ENCODE measurements at regions not wholly inside any gene's neighbourhood (a gene's known extent, or its start where the extent isn't known, plus 50 kb on each side); places are given as distances from the start of the nearest gene placed in this dataset.

DNA sequence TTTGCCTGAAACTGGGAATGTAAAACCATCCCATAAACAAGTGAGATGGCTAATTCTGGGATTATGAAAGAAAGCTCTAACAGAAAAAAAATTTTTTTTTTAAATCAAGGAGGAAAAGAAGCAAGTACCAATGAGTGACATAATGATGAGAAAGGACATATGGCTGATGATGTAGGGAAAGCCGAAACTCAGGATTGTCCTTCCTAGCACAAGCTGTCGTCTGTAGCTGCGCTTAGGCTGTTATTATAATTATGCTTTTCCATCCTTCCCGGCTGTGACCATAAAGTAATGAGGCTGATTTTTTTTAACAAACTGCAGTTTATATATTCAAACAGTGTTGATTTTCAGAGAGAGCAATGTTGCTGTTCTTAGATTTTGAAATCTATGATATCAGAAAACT lies 209.8 kb upstream of the NOCT start:
- Histone ChIP-seq H3K9me3 (ENCODE audit: low read depth, low read length) (no peaks in the 10 kb centered on the region), H3K9ac (ENCODE audit: insufficient read length) (no peak overlapping the region), H3K27ac (no peak overlapping the region), H3K4me3 (no peak overlapping the region), H3K36me3 (ENCODE audit: insufficient read depth, low read length) (no peaks in the 10 kb centered on the region)
- TF ChIP-seq POLR2AphosphoS5 (IDR thresholded peaks at IDR 0.05; ENCODE audit: borderline replicate concordance, low read depth, low read length): no peak
- TF ChIP-seq EZH2 (IDR thresholded peaks at IDR 0.05): no peak
- no peak for TF ChIP-seq FOXP2 (optimal IDR thresholded peaks at IDR 0.05; ENCODE audit: control extremely low read depth, extremely low read length, insufficient read depth)
- DNase-seq (ENCODE audit: low read depth, low spot score): no peak

DNA sequence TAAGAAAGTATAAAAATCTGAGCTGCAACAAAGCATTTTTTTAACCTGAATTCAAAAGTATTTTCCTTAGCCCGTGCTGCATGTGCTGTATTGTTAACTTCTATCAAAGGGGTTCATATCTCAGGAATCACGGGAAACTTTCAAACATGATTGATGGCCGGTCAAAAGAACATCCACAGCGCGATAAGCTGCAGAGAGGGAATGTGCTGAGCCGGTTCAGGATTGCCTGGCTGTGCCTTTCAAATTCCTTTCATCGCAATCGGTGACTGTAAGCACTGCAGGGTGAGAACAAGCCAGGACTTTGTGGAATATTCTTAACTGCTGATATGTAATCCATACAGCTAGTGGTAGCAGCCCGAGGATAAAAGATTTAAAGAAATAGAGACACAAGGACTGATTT lies 210.9 kb upstream of the NOCT start:
- no peak overlapping the region for H3K27ac ChIP-seq
- H3K9ac ChIP-seq (ENCODE audit: insufficient read length): no peak overlapping the region
- no peaks in the 10 kb centered on the region for H3K9me3 ChIP-seq (ENCODE audit: low read depth, low read length)
- H3K36me3 ChIP-seq (ENCODE audit: insufficient read depth, low read length): no peaks in the 10 kb centered on the region
- H3K4me3 ChIP-seq: no peak overlapping the region
- no peak for DNase-seq (ENCODE audit: low read depth, low spot score)
- TF ChIP-seq EZH2 (IDR thresholded peaks at IDR 0.05) (no peak), FOXP2 (optimal IDR thresholded peaks at IDR 0.05; ENCODE audit: control extremely low read depth, extremely low read length, insufficient read depth) (no peak), POLR2AphosphoS5 (IDR thresholded peaks at IDR 0.05; ENCODE audit: borderline replicate concordance, low read depth, low read length) (no peak)

DNA sequence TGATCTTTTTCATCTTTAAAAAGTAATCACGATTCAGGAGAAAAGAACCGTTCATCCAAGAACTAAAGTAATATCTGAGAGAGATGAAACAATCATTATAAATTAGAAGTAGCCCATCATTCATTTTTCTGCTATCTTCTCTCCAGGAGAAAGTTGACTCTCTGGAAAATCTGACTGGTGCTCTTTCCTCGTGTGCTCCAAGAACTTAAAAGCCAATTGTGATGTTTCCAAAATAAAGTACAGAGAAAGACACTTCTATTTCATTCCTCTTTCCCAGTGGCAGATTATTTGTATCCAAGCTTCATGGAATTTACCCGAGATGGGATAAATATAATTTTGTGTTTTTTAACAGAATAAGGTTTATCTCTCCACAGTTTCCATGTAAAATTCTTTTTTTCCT lies 212.5 kb upstream of the NOCT start:
- TF ChIP-seq POLR2AphosphoS5 (IDR thresholded peaks at IDR 0.05; ENCODE audit: borderline replicate concordance, low read depth, low read length): no peak
- TF ChIP-seq FOXP2 (optimal IDR thresholded peaks at IDR 0.05; ENCODE audit: control extremely low read depth, extremely low read length, insufficient read depth): no peak
- TF ChIP-seq EZH2 (IDR thresholded peaks at IDR 0.05): no peak
- Histone ChIP-seq H3K4me3 (no peak overlapping the region), H3K36me3 (ENCODE audit: insufficient read depth, low read length) (no peaks in the 10 kb centered on the region), H3K27ac (no peak overlapping the region), H3K9me3 (ENCODE audit: low read depth, low read length) (no peaks in the 10 kb centered on the region), H3K9ac (ENCODE audit: insufficient read length) (no peak overlapping the region)
- no peak for DNase-seq (ENCODE audit: low read depth, low spot score)

DNA sequence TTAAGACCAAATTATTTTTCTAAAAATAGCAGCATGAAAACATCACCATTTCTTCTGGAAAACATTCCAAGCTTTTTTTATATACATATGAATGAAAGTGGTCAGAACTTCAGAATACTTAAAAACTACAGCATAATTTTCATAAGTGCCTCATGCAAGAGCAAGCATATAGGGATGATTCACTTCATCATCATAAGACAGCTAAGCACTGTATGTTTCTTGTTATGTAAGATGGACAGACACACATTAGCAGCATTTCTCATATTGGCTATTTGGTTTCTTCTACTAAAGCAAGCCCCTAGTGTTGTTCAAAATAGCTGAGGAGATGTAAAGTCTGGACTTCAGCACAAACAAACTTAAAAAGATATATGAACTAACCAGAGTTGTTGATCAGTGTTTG lies 213.1 kb upstream of the NOCT start:
- DNase-seq (ENCODE audit: low read depth, low spot score): no peak
- Histone ChIP-seq H3K36me3 (ENCODE audit: insufficient read depth, low read length) (no peaks in the 10 kb centered on the region), H3K27ac (no peak overlapping the region), H3K9ac (ENCODE audit: insufficient read length) (no peak overlapping the region), H3K9me3 (ENCODE audit: low read depth, low read length) (no peaks in the 10 kb centered on the region), H3K4me3 (no peak overlapping the region)
- no peak for TF ChIP-seq POLR2AphosphoS5 (IDR thresholded peaks at IDR 0.05; ENCODE audit: borderline replicate concordance, low read depth, low read length)

DNA sequence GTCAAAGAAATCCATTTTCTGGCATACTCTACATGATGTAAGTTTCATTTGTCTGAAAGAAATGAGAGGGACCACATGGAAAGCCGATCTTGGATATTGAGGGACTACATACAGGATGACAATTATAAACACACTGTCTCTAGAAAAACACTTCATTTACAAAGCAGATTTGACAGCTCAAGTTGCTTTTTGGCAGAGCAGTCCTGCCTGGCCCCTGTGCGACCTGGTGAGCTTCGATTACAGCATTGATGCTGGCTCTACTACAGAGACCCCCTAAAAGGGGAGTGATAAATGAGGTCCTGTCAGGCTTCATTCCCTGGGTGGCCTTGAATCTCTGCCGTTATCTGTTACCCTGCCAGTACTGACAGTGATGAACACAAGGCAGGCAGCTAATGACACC lies 215.2 kb upstream of the NOCT start:
- Histone ChIP-seq H3K4me3 (no peak overlapping the region), H3K9me3 (ENCODE audit: low read depth, low read length) (no peaks in the 10 kb centered on the region), H3K36me3 (ENCODE audit: insufficient read depth, low read length) (no peaks in the 10 kb centered on the region), H3K9ac (ENCODE audit: insufficient read length) (no peak overlapping the region), H3K27ac (no peak overlapping the region)
- TF ChIP-seq POLR2AphosphoS5 (IDR thresholded peaks at IDR 0.05; ENCODE audit: borderline replicate concordance, low read depth, low read length) (no peak), EZH2 (IDR thresholded peaks at IDR 0.05) (no peak), FOXP2 (optimal IDR thresholded peaks at IDR 0.05; ENCODE audit: control extremely low read depth, extremely low read length, insufficient read depth) (no peak)
- no peak for DNase-seq (ENCODE audit: low read depth, low spot score)

DNA sequence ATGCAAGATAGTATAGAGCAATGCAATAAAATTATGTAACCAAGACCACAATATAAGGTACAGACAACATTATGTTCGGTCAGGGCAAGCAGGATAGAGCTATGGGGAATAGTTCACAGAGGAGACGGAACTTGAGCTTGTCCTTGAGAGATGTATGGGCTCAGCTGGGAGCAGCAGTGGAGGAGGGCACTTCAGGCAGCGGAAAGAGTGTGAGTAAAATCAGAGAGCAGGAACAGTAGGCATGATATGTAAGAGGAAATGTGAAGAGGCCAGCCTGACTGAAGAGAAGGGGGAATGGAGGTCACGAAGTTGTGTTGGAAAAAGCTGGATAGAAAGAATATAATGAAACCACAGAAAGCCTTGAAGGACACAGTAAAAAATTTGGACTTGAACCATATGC lies 217.2 kb upstream of the NOCT start:
- Histone ChIP-seq H3K27ac (no peak overlapping the region), H3K9ac (ENCODE audit: insufficient read length) (no peak overlapping the region), H3K4me3 (no peak overlapping the region), H3K36me3 (ENCODE audit: insufficient read depth, low read length) (no peaks in the 10 kb centered on the region), H3K9me3 (ENCODE audit: low read depth, low read length) (no peaks in the 10 kb centered on the region)
- DNase-seq (ENCODE audit: low read depth, low spot score): no peak
- TF ChIP-seq EZH2 (IDR thresholded peaks at IDR 0.05) (no peak), POLR2AphosphoS5 (IDR thresholded peaks at IDR 0.05; ENCODE audit: borderline replicate concordance, low read depth, low read length) (no peak), FOXP2 (optimal IDR thresholded peaks at IDR 0.05; ENCODE audit: control extremely low read depth, extremely low read length, insufficient read depth) (no peak)

DNA sequence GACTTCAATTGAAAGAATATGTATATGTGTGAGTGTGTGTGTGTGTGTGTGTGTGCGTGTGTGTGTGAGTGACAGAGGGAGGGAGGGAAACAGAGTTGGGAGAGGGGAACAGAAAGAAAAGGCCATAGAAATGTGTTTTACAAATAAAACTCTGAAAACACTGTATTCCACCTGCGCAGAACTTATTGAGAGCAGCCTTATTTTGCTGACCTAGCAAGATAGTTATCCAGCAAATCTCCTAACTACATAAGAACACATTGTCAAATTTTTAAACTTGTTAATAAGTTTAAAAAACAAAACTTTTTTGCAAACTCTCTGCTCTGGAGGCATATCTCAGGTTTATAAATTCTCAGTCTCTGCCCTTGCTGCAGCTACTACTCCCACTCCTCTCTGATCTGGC lies 217.9 kb upstream of the NOCT start:
- Histone ChIP-seq H3K9ac (ENCODE audit: insufficient read length) (no peak overlapping the region), H3K27ac (no peak overlapping the region), H3K4me3 (no peak overlapping the region), H3K9me3 (ENCODE audit: low read depth, low read length) (no peaks in the 10 kb centered on the region), H3K36me3 (ENCODE audit: insufficient read depth, low read length) (no peaks in the 10 kb centered on the region)
- no peak for DNase-seq (ENCODE audit: low read depth, low spot score)
- TF ChIP-seq POLR2AphosphoS5 (IDR thresholded peaks at IDR 0.05; ENCODE audit: borderline replicate concordance, low read depth, low read length) (no peak), FOXP2 (optimal IDR thresholded peaks at IDR 0.05; ENCODE audit: control extremely low read depth, extremely low read length, insufficient read depth) (no peak), EZH2 (IDR thresholded peaks at IDR 0.05) (no peak)

DNA sequence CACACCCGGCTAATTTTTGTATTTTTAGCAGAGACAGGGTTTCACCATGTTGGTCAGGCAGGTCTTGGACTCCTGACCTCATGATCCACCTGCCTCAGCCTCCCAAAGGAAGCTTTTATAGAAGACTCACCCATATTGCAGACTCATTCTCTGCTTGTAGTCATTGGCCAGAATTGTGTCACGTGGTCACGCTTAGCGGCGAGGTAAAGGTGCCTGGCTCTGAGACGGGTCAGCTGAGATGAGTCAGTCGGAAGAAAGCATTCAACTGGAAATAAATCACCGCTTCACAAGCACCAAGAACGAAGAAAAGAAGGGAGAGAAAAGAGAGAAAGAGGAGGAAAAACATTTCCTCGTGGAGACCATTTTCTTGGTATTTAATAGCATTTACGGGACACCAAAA lies 218.8 kb upstream of the NOCT start:
- DNase-seq (ENCODE audit: low read depth, low spot score): no peak

DNA sequence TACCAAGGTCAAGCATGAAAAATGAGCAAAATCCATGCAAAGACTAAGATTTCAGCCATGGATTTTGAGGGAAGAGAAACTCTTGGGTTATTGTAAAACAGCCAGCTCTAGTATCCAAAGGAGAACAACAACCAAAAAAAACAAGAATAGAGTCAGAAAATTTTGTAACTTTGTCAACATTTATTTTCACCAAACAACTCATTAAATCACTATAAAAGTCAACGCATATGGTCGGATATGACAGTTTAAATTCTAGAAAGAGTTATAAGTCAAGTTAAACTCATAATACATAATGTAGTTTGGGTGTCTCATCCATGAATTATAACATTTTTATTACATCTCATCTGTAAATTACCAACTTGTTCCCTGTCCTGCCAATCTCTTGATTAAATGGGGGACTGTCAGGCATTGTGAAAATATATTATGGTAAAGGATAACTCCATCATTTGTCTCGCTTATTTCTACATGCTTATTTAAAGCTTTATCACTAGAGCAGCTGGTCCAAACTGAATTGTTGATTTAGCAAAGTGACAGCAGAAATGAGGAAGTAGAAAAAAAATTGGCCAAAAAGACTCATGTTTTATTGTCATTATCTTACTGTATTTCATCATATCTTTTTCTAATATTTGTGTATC lies 224.8 kb upstream of the NOCT start:
- Histone ChIP-seq H3K9ac (ENCODE audit: insufficient read length) (no peak overlapping the region), H3K4me3 (no peak overlapping the region), H3K9me3 (ENCODE audit: low read depth, low read length) (no peaks in the 10 kb centered on the region), H3K27ac (no peak overlapping the region), H3K36me3 (ENCODE audit: insufficient read depth, low read length) (no peaks in the 10 kb centered on the region)
- DNase-seq (ENCODE audit: low read depth, low spot score): no peak
- no peak for TF ChIP-seq FOXP2 (optimal IDR thresholded peaks at IDR 0.05; ENCODE audit: control extremely low read depth, extremely low read length, insufficient read depth)
- TF ChIP-seq POLR2AphosphoS5 (IDR thresholded peaks at IDR 0.05; ENCODE audit: borderline replicate concordance, low read depth, low read length): no peak
- no peak for TF ChIP-seq EZH2 (IDR thresholded peaks at IDR 0.05)

More for the DNA sequence above, 218.8 kb upstream of the NOCT start:
- TF ChIP-seq EZH2 (IDR thresholded peaks at IDR 0.05): no peak
- no peak for TF ChIP-seq FOXP2 (optimal IDR thresholded peaks at IDR 0.05; ENCODE audit: control extremely low read depth, extremely low read length, insufficient read depth)
- no peak for TF ChIP-seq POLR2AphosphoS5 (IDR thresholded peaks at IDR 0.05; ENCODE audit: borderline replicate concordance, low read depth, low read length)
- Histone ChIP-seq H3K27ac (no peak overlapping the region), H3K9me3 (ENCODE audit: low read depth, low read length) (no peaks in the 10 kb centered on the region), H3K9ac (ENCODE audit: insufficient read length) (no peak overlapping the region), H3K4me3 (no peak overlapping the region), H3K36me3 (ENCODE audit: insufficient read depth, low read length) (no peaks in the 10 kb centered on the region)
